HCT116 (cell line): ENCODE measurements at regions not wholly inside any gene's neighbourhood (a gene's known extent, or its start where the extent isn't known, plus 50 kb on each side); places are given as distances from the start of the nearest gene placed in this dataset.

ENCODE experiments used
- ATAC-seq: fragments of 200-7000 bp; cut with Tn5 transposase; 2 replicates; pipeline ENCODE4 v1.9.1; 2020; ENCODE audit warnings: mild to moderate bottlenecking, moderate library complexity
- BruUV-seq: library from RNA; stranded (reverse); fragments of 400-500 nt; replicated peaks from 2 replicates; lab custom pipeline; 2021; lab: Mats Ljungman, UMichigan
- CTCF ChIA-PET: fragments of 300-600 bp; sonication (Branson Sonifier 250); formaldehyde crosslinking; loops from one replicate; lab custom pipeline; 2021; ENCODE audit warnings: antibody characterized with exemption; lab: Charles Lee
- POLR2A ChIA-PET: fragments of 300-600, 350-600 bp; sonication (Branson Sonifier 250); formaldehyde crosslinking; loops from one replicate; lab custom pipeline; 2021; ENCODE audit warnings: antibody characterized with exemption; lab: Charles Lee
- RAD21 ChIA-PET, 2 experiments: fragments of 300-600 bp; sonication (Branson Sonifier 250); formaldehyde crosslinking; loops; one replicate each; lab custom pipeline; 2023; ENCODE audit warnings: low total read pairs in 2 of 2; ENCODE audit not compliant: uncharacterized antibody in 2 of 2, unreplicated experiment in 2 of 2, low non-redundant PET in 1 of 2; lab: Charles Lee
- DNase-seq: peaks from one replicate; pipeline ENCODE4 v3.0.0-alpha.2; 2010; ENCODE audit warnings: low read depth, low spot score
- H2AFZ ChIP-seq: fragments of 200-600 bp; shearing (Covaris generic), sonication (generic); 2 replicates; pipeline ENCODE4 v1.6.1; 2017; ENCODE audit warnings: low read depth, mixed run types, mixed read lengths, antibody characterized with exemption, low read length; ENCODE audit not compliant: poor library complexity, severe bottlenecking
- H3K27ac ChIP-seq: 2 replicates; pipeline ENCODE4 v1.5.1; 2012; ENCODE audit warnings: low read depth, low read length
- H3K27me3 ChIP-seq: fragments of 200-600 bp; sonication (generic); 2 replicates; pipeline ENCODE4 v1.6.1; 2016; ENCODE audit warnings: mixed run types, low read length, mixed read lengths; ENCODE audit not compliant: insufficient read depth
- H3K36me3 ChIP-seq, 2 experiments: fragments of 200-500 bp in 1 of 2; fragments of 200-600 bp in 1 of 2; sonication (Bioruptor generic) in 1 of 2; sonication (generic) in 1 of 2; 2 replicates each; pipeline versions ENCODE4 v1.5.1 to v1.6.1; 2014 to 2016; ENCODE audit warnings: low read length in 2 of 2, inconsistent platforms in 1 of 2, mixed read lengths in 1 of 2, mixed run types in 1 of 2; ENCODE audit not compliant: insufficient read depth in 2 of 2, control insufficient read depth in 1 of 2
- H3K4me1 ChIP-seq, 2 experiments: fragments of 200-600 bp in 1 of 2; sonication (generic) in 1 of 2; 2 replicates each; pipeline versions ENCODE4 v1.5.1 to v1.6.1; 2012 to 2017; ENCODE audit warnings: low read length in 2 of 2, inconsistent platforms in 1 of 2, mild to moderate bottlenecking in 1 of 2, mixed read lengths in 1 of 2, mixed run types in 1 of 2, moderate library complexity in 1 of 2; ENCODE audit not compliant: insufficient read depth in 2 of 2, control insufficient read depth in 1 of 2
- H3K4me2 ChIP-seq: fragments of 200-600 bp; sonication (generic); 2 replicates; pipeline ENCODE4 v1.6.1; 2017; ENCODE audit warnings: mixed run types, low read length, mixed read lengths
- H3K4me3 ChIP-seq, 2 experiments: fragments of 200-600 bp in 1 of 2; sonication (generic) in 1 of 2; replicated peaks in 1 of 2; 2 replicates each; pipeline ENCODE4 v1.5.1; 2011 to 2016; ENCODE audit warnings: low read length in 2 of 2, control low read depth in 1 of 2, low read depth in 1 of 2, mild to moderate bottlenecking in 1 of 2, mixed read lengths in 1 of 2, mixed run types in 1 of 2
- H3K79me2 ChIP-seq: fragments of 200-600 bp; sonication (generic); 2 replicates; pipeline ENCODE4 v1.6.1; 2017; ENCODE audit warnings: mild to moderate bottlenecking, mixed run types, low read length, moderate library complexity, mixed read lengths; ENCODE audit not compliant: insufficient read depth
- H3K9ac ChIP-seq: fragments of 200-600 bp; sonication (generic); 2 replicates; pipeline ENCODE4 v1.6.1; 2016; ENCODE audit warnings: low read length, mixed read lengths
- H3K9me2 ChIP-seq: fragments of 200-600 bp; sonication (generic), shearing (Covaris generic); 2 replicates; pipeline ENCODE4 v1.6.1; 2017; ENCODE audit warnings: mixed run types, mild to moderate bottlenecking, moderate library complexity; ENCODE audit not compliant: insufficient read depth
- H3K9me3 ChIP-seq, 2 experiments: fragments of 200-500 bp in 1 of 2; fragments of 200-600 bp in 1 of 2; sonication (Bioruptor generic) in 1 of 2; sonication (generic) in 1 of 2; 2 replicates each; pipeline ENCODE4 v1.6.1; 2014 to 2017; ENCODE audit warnings: low read length in 2 of 2, mixed read lengths in 2 of 2, inconsistent platforms in 1 of 2, low read depth in 1 of 2, mild to moderate bottlenecking in 1 of 2, mixed run types in 1 of 2, moderate library complexity in 1 of 2; ENCODE audit not compliant: control insufficient read depth in 1 of 2, insufficient read depth in 1 of 2
- H4K20me1 ChIP-seq: fragments of 200-600 bp; sonication (generic), shearing (Covaris generic); 2 replicates; pipeline ENCODE4 v1.6.1; 2017; ENCODE audit warnings: mixed run types, mild to moderate bottlenecking, moderate library complexity; ENCODE audit not compliant: insufficient read depth
- ATF3 ChIP-seq: IDR thresholded peaks from 2 replicates; pipeline ENCODE4 v1.6.1; 2012
- CTCF ChIP-seq, 3 experiments: fragments of 200-600 bp in 1 of 3; sonication (generic) in 1 of 3; IDR thresholded peaks in 2 of 3; conservative IDR thresholded peaks in 1 of 3; 2 replicates each; pipeline ENCODE4 v1.5.1; 2012 to 2017; ENCODE audit warnings: low read depth in 2 of 3, low read length in 2 of 3, antibody characterized with exemption in 1 of 3, borderline replicate concordance in 1 of 3, control low read depth in 1 of 3, mild to moderate bottlenecking in 1 of 3, mixed read lengths in 1 of 3, mixed run types in 1 of 3, moderate library complexity in 1 of 3; ENCODE audit not compliant: insufficient read depth in 1 of 3
- EGR1 ChIP-seq: IDR thresholded peaks from 2 replicates; pipeline ENCODE4 v1.6.1; 2012; ENCODE audit warnings: low read depth
- ELF1 ChIP-seq: IDR thresholded peaks from 2 replicates; pipeline ENCODE4 v1.6.1; 2012; ENCODE audit warnings: low read depth, borderline replicate concordance
- EZH2 ChIP-seq: fragments of 200-600 bp; sonication (generic); IDR thresholded peaks from 2 replicates; pipeline ENCODE4 v1.6.1; 2017; ENCODE audit warnings: antibody characterized with exemption, mixed run types
- EZH2phosphoT487 ChIP-seq: fragments of 200-600 bp; IDR thresholded peaks from 2 replicates; pipeline ENCODE4 v1.6.1; 2018; ENCODE audit warnings: antibody characterized with exemption, borderline replicate concordance
- JUND ChIP-seq: IDR thresholded peaks from 2 replicates; pipeline ENCODE4 v1.6.1; 2012
- REST ChIP-seq: IDR thresholded peaks from 2 replicates; pipeline ENCODE4 v1.6.1; 2012; ENCODE audit warnings: low read depth
- SIN3A ChIP-seq: IDR thresholded peaks from 2 replicates; pipeline ENCODE4 v1.6.1; 2012; ENCODE audit warnings: low read depth
- SP1 ChIP-seq: IDR thresholded peaks from 2 replicates; pipeline ENCODE4 v1.6.1; 2012; ENCODE audit warnings: low read depth
- intact Hi-C: fragments of 100-400 bp; cut with micrococcal nuclease; formaldehyde crosslinking; loops from 2 replicates; pipeline ENCODE4 v1.10.0; 2022

- Histone ChIP-seq H3K4me2 (no peak overlapping the region), H3K9ac (no peak overlapping the region), H4K20me1 (no peaks in the 10 kb centered on the region), H3K79me2 (no peaks in the 10 kb centered on the region), H3K27ac (no peak overlapping the region), H3K9me3 (no peaks in the 10 kb centered on the region), H3K27me3 (no peaks in the 10 kb centered on the region; the same call in 1 of the 2 replicates), H2AFZ (no peak overlapping the region), H3K4me1 (peaks cover 0 to 2% of the 10 kb centered on the region in 2 experiments; a peak in 1 of 4 replicates), H3K4me3 (no peak overlapping the region), H3K36me3 (no peaks in the 10 kb centered on the region), H3K9me2 (no peaks in the 10 kb centered on the region)
- DNase-seq = no peak
- ChIA-PET CTCF (interaction anchor here (1.6 kb wide), 1 partner anchor 14 kb away, joined by 10 read pairs; no protein-coding TSS in a partner anchor), POLR2A (no interaction called here), RAD21 (no interaction called here)
- BruUV-seq = no TSS peak
- intact Hi-C loops = no loop called here
- no peak for ATAC-seq
- TF ChIP-seq EZH2phosphoT487 = no peak
- no peak for TF ChIP-seq JUND
- TF ChIP-seq EZH2 = no peak
- no peak for TF ChIP-seq ELF1
- no peak for TF ChIP-seq REST
- TF ChIP-seq SIN3A = no peak
Measured at GRCh38 chr12:53805067-53805466, 53.3 kb upstream of the CISTR start.

- Histone ChIP-seq H3K4me1 (peaks cover 0 to 2% of the 10 kb centered on the region in 2 experiments; a peak in 1 of 4 replicates), H3K36me3 (no peaks in the 10 kb centered on the region), H3K9me2 (no peaks in the 10 kb centered on the region), H3K9ac (no peak overlapping the region), H2AFZ (no peak overlapping the region), H3K4me3 (no peak overlapping the region), H4K20me1 (no peaks in the 10 kb centered on the region), H3K9me3 (no peaks in the 10 kb centered on the region), H3K4me2 (no peak overlapping the region), H3K79me2 (no peaks in the 10 kb centered on the region), H3K27me3 (no peaks in the 10 kb centered on the region; the same call in 1 of the 2 replicates), H3K27ac (no peak overlapping the region)
- ATAC-seq (no peak), DNase-seq (no peak)
- POLR2A ChIA-PET = no interaction called here
- no peak for TF ChIP-seq REST
- no peak for TF ChIP-seq EZH2
- TF ChIP-seq SP1 = no peak
- no peak for TF ChIP-seq SIN3A
- no peak for TF ChIP-seq EGR1
- no peak for TF ChIP-seq CTCF (IDR thresholded peaks at IDR 0.05 in 2 of 3, conservative IDR thresholded peaks at IDR 0.05 in 1 of 3; ENCODE audit: borderline replicate concordance in 1 of 3, insufficient read depth in 1 of 3, low read depth in 2 of 3, low read length in 2 of 3)
- TF ChIP-seq ATF3 = no peak
- intact Hi-C loops = no loop called here
- RAD21 ChIA-PET = no interaction called here
- CTCF ChIA-PET = no interaction called here
- BruUV-seq = no TSS peak
Measured at GRCh38 chr12:53805791-53806190, 54.0 kb upstream of the CISTR start.
